ENCODE measurements at regions not wholly inside any gene's neighbourhood (a gene's known extent, or its start where the extent isn't known, plus 50 kb on each side); places are given as distances from the start of the nearest gene placed in this dataset.
"Not testable (repeated sequence)": the region's sequence is repeated elsewhere in the genome, so short reads cannot be mapped to it uniquely, and the experiment has no call there.

DNA sequence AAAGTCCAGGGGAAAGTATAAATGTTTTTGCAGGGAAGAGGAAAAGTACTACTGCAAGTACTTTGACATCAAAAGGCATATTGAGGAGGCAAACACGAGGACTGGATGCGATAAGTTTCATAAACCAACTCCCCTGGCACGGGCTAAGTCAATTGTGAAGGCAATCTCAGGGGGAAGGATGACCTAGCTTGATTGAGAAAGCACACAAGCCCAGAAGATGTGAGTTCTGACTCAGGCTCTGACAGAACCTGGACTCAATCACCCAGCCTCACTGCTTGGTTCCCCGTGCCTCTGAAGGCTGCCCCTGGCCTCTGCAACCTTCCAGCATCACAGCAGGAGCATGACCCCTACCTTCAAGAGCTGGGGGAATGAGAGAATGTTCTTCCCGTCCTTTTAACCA lies 93.2 kb upstream of the ZNF438 start:
- DNase-seq = no peak

DNA sequence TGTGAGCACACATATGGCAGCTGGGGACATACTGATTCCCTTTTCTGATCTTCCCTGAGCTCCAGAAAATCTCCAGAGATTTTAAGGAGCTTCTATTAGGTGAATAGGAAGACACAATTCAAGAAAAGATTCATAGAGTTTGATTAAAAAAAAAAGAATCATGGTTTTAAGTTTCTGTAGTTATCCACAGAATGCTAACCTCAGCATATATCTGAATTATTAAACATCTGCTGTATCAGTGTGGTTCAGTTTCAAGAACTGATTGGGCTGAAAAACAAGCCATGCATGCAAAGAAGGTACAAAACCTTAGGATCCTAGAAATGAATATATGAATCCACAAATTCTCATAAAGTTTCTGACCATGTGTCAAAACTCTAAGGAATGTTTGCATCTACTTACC lies 94.1 kb upstream of the ZNF438 start:
- DNase-seq = no peak

DNA sequence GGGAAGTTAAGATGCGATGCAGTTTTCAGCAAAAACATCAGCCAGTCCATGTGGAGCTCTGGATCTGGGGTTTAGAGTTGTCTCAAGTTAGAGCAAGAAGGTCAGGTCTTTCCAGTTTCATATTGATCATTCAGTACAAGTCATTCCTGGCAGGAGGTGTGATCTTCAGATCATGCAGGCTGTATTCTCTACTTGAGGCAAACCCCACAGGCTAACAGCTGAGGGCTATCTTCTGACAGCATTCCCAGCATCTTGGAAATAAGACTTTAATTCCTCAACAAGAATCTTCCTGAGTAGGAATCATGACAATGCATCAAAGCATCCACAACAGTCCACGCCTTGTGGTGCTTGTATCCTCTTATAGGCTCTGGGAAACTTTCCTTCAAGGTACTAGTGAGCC lies 94.9 kb upstream of the ZNF438 start:
- DNase-seq = no peak

DNA sequence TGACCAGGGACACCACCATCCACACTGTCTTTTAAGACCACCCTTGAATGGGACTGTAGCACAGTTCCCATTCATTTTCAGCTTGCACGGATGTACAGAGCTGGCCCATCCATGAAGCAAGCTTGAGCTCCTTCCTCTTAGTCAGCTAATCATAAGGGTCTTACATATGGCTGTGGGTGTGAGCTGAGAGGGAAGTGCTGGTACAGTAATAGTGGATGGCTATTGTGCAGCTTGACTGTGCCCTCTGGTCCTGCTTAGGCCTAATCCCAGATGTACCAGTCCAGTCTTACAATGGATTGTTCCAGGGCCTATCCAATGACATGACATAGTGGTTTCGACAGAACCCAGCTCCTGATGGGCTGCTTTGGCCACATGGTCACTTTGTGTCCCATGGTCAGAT lies 96.9 kb upstream of the ZNF438 start:
- no peak for DNase-seq

DNA sequence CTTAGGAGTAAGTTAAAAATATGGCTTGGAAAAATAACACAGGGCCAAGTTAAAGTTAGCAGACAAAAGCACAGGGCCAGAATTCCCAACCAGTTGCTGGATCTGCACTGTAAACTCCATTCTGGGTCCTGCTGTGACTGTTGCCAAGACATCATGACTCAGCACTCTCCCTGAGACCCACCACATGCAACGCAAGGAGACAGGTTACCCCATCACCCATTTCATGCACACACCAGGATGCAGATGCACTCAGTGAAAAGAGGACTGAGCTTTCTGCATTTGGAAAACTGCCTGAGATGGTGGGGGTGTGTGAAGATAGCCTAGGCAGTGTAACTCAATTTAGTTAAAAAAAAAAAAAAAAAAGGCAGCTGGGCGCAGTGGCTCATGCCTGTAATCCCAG lies 97.6 kb upstream of the ZNF438 start:
- DNase-seq = no peak

DNA sequence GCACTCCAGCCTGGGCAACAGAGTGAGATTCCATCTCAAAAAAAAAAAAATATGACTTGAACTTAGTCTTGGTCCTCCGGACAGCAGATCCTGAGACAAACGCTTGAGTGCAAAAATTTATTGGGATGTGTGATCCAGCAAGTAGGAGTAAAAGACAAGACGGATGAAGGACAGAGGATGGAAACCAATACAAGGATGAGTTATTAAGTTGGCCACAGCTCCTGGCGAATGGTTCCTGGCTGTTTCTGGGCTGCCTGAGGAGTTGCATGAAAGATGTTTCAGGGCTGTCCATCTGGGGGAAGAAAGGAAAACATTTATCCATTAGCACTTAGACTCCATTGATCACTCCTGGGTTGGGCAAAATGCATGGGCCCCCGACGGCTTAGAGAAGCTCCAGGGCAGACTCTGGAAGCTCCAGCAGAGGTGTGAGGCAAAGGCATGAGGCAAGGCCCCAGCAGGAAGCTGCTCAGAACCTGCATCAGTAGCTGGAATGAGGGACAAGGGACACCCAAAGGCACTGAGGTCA lies 98.3 kb upstream of the ZNF438 start:
- DNase-seq = no peak

DNA sequence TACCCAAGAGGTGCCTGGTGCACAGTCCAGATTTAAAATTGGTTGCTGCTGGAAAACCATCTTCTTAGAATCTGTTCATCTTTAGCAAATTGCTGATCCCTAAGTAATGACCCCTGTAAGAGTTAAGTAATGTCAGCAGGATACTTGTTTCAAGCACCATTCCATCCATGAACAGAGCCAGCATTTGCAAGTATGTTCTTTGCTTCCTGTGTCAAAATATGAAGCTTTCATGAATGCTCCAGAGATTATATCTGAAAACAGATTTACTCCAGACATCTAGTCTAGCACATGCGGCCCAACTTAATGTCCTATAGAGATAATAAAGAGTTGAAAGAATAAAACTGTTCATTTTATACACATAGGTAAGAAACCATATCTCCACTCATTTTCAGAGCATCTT lies 98.7 kb upstream of the ZNF438 start:
- no peak for DNase-seq

DNA sequence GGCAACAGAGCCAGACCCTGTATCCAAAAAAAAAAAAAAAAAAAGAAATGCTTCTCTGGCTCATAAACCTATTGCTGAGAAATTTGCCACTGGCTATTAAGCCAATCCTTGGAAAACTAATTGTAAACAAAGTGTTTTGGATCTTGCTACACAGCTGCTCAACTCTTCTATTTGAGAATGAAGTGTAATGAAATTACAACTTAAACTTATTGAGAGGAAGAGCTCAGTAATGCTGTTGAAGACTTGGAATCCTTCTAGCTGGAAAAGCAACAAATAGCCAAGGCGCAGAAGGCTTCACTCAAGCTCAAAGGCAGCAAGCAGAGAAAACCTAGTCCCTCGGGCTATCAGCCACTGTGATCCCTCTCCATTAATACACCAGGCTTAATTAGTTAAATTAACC lies 99.6 kb upstream of the ZNF438 start:
- DNase-seq = no peak

DNA sequence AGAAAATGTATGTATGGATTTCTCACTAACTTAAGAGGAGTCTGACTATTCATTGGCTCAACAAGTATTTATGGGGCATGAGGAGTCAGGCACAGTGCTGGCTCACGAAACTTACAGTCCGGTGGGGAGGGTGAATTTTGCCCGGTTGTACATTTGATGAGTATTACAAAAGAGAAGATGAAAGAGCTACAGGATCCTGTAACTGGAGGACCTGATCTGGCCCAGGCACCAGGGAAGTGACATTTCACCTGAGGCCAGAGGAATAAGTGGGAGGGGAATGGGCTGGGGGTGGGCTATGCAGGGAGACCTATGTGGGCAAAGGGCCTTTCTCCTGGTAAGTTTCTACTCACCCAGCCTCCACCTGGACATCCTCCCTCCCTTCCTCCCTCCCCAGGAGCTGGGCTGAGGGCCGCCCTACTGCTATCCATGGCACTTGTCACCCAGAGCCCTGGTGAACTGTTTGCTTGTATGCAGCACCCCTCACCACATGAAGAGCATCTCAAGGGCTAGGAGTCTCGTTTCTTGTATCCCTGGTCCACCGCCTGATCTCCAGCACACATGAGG lies 101.1 kb upstream of the ZNF438 start:
- DNase-seq = no peak

DNA sequence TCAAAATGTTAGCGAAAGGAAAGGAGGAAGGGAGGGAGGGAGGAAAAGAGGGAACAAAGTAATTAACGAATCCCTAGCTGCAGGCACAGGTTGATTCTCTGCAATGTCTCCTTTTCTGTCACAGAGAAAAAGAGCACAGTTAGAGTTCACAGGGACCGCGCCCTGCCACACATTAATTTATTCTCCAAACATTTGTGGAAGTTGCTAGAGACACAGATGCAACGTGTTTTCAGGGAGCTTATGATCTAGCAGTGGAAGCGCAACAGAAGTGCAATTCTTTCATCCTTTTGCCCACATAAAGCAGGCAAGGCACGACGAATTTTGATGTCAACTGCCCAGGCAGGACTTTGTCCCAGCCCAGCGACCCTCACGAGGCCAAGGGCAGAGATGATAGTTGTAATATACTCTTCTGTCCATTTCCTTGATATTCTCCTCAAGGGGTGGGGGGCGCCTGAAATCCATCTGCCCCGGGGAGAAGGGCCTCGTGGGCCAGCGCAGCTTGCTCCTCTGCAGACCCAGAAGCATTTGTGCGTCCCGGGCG lies 101.7 kb upstream of the ZNF438 start:
- DNase-seq = no peak

DNA sequence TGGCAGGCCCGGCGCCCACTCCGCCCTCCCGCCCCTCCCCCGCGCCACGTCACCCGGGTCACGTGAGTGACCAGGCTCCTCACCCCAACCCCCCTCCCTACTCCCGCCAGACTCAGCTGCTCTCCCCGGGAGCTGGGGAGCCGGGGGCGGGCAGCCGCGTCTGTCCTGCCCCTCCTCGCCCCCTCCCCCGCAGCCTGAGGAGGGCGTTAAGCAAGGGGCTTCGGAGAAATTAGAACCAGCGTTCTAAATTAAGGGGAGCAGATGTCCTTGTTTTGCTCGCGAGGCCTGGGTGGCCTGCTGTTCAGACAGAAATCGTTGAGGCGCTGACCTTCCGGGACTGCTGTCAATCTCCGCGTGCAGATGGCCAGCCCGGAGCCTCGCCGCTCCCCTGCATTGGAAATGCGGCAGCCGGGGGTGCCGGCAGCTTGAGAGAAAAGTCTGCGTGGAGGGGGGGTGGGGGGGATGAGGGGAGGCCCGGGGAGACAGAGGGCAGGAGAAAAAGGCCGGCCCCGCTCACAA lies 102.2 kb upstream of the ZNF438 start:
- DNase-seq = no peak

DNA sequence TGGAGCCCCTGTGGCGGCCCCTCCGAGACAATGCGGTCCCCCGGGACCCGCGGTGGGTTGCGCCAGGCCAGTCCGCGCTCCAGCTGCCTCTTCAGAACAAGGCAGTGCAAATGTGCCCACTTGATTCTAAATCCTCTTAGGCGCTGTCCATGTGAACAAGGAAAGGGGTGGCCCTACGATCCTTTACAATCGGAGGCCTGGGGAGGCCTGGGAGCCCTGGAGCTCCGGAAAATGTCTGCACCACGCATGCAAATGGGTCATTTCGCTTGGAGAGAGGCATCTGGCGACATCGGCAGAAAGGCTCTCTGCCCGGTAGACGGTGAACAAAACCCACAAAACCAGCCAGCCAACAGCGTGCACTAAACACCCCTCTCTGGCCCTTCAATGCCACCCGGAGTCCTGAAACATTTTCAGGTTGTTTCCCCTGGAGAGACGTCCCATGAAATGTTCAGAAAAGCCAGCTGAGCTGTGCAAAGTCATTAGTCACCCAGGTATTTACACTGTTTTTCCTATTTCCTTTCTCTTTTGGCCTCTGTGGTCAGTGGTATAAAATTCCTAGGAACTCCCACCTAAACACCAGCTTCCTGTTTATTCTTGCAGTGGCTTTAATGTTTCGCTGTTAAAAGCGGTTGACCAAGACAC lies 102.8 kb upstream of the ZNF438 start:
- no peak for DNase-seq

DNA sequence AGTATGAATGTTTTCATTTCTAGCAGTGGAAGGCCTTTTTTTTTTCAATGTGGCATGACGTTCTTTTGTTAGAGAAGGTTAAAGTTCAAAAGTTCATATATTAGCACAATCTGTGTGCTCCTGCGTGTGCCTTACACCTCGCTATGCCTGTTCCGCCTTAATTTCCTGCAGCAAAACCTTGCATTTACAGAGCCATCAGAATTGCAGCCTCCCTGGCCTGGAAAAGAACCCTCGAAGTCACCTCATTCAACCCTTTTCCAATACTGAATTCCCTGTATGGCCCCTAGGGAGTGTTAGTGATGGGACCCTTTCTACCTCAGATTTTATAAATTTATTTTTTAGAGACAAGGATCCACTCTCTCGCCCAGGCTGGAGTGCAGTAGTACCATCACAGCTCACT lies 103.5 kb upstream of the ZNF438 start:
- DNase-seq = no peak

DNA sequence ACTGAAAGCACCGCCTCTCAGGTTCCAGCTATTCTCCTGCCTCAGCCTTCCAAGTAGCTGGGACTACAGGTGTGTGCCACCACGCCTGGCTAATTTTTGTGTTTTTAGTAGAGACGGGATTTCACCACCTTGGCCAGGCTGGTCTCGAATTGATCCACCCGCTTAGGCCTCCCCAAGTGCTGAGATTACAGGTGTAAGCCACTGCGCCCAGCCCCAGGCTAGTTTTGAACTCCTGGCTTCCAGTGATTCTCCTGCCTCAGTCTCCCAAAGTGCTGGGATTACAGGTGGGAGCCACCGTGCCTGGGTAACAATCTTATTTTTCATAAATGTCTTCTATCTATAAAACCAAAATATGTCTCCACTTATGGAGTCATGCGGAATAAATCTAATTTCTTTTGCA lies 104.1 kb upstream of the ZNF438 start:
- DNase-seq = not testable (repeated sequence)

DNA sequence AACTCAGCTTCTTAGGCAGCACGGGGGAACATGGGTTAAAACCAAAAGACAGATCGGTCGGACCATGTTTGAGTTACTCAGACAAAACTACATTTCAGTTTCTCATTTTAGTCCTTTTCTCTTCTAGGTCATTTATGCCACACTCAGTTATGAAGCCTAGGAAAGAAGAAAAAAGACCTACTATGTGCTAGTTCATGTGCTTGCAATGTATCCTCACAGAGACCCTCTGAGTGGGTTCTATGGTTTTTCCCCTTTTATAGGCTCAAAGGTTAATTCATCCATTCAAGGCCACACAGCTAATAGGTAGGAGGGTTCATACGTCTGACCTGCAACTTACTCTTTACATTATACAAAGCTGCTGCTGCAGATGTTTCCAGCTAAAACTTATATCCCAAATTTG lies 104.7 kb upstream of the ZNF438 start:
- no peak for DNase-seq

DNA sequence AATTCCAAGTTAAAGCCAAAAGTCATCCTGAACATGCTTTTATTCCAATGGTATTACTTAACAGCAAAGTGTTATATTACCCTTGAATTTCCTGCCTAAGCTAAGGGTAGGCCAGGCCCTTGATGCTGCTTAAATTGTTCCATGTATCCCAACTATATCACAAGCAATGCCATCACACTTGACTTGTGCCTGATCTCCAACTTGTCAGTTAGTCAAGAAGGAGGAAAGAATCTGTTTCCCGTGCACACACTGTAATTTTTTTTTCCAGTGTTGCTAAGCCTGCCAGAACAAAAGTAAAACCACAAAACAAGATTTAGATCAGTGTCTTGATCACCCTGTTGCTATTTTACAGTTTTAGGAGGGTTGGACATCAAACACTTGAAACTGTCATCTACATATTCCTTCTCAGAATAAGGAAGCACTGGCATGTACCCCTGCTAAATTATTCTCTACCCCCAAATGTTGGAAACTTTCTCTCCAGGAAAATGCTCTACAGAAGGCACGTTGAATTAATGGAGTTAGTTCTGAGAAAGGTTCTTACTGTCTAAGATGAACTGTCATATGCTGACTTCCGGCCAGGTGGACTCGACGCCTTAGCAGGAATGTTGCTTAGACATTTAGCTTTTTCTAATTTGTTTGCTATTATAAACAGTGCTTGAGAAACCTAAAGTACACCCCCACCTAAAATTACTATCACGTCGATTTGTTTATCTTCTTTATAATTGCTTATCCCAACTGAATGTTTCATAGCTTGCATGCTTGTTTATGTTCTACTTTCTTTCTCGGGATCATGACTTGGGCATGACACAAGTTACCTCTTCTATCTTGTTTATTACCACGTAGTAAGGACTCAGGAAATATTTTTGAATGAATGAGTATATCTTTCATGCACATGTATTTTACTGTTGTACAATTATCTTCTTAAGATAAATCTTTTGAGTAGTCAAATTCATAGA lies 105.5 kb upstream of the ZNF438 start:
- no peak for DNase-seq

DNA sequence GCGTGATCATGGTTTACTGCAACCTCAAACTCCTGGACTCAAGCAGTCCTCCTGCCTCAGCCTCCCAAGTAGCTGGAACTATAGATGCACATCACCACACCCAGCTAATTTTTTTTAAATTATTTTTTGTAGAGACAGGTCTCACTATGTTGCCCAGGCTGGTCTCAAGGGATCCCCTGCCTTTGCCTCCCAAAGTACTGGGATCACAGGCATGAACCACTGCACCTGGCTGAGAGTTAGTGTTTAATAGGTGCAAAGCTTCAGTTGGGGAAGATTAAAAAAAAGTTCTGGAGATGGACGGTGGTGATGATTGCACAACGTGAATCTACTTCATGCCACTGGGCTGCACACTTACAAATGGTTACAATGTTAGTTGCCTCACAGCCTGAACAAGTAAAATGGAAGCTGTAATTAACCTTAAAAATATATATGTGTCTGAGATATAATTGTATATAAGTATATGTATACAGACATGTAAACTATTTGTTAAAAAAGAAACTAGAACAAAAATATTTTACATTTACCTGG lies 106.4 kb upstream of the ZNF438 start:
- no peak for DNase-seq

DNA sequence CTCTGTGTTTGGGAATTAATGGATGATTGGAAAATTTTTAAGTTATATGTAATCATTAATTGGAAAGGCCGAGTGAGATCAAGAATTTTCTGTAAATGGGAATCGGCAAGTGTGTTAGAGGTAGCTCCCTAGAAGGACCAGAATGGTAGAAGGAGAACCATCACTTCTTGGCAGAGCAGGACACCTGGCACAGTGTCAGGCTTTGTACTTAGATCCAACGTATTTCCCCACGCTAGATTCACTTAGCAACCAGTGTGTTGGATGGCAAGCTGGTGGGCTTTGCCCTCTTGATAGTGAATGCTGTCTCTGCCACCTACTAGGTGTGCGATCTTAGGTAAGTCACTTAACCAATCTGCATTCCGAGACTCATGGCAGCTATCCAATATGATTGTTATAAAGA lies 107.8 kb upstream of the ZNF438 start:
- DNase-seq = no peak

DNA sequence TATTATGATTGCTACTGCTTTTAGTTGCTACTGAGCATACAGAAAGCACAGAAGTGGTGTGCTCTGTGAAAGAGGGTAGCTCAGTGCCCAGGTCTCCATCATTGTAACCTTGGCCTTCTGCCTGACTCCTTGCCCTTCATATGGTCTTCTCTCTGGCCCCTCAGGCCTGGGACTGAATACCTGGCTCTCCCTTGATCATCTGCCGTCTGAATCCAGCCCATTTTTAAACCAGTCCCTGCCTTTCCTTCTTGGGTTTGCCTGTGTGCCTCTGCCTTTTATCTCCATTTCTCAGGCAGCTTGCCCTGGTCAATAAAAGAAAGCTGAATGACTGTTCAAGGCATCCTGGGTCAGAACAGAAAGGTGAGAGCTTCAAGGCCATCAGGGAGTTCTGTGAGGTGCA lies 109.1 kb upstream of the ZNF438 start:
- DNase-seq = no peak

DNA sequence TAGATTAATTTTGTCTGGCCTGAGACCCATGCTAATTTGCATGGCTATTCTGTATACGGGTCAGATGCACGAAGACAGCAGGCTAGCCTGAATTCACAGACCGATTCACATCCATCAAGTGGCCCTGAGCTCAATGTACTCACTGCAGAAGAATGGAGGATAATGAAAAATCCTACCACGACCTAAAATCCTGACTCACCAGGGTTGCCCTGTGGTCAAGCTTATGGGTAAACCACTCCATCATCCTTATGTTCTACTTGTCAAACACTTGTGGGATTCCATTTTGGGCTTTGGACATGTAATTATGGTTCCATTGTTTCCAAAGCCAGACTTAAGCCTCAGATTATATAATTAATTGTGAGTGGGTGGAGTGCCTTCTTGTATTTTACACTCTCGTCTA lies 110.4 kb upstream of the ZNF438 start:
- no peak for DNase-seq

DNA sequence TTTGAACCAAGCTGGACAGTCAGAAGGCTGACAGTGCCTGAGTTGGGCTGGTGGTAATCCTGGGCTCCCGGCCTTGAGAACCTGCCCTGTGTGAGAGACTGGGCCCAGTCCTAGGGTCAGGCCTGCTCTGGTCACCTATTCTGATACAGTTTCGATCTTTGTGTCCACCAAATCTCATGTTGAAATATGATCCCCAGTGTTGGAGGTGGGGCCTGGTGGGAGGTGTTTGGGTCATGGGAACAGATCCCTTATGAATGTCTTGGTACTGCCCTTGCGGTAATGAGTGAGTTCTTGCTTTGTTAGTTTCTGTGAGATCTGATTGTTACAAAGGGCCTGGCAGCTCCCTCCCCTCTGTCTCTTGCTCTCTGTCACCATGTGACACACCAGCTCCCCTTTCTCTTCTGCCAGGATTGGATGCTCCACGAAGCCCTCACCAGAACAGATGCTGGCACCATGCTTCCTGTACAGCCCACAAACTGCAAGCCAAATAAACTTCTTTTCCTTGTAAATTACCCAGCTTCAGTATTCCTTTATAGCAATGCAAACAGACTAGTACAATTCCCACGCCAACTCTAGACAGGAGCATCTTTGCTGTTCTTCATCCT lies 111.8 kb upstream of the ZNF438 start:
- no peak for DNase-seq

DNA sequence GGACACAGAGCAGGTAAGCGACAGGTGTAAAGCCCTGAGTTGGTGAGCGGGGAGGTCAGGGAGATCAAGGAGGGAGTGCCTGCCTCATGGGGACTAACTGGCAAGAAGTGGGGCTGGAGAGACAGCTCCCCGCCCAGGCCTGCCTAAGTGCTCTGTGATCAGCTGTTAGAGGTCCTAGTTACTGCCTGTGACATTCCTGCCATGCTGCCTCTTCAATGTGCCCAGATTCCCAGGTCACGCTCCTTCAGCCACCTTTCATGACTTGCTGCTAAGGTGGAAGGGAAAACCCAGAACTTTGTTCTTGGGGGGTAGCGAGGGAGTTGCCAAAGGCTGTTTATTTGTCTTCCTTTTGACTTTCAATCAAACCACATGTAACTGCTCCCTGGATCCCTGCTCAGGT lies 114.3 kb upstream of the ZNF438 start:
- DNase-seq = no peak

Data from SIG-M5 (cell line).